GM13976 (cell line): ENCODE measurements at regions not wholly inside any gene's neighbourhood (a gene's known extent, or its start where the extent isn't known, plus 50 kb on each side); places are given as distances from the start of the nearest gene placed in this dataset.

Source experiments
- DNase-seq: peaks from one replicate; pipeline ENCODE4 v3.0.0; 2012; ENCODE audit warnings: low spot score
- CTCF ChIP-seq: IDR thresholded peaks from 2 replicates; pipeline ENCODE4 v1.5.1; 2012; ENCODE audit warnings: borderline replicate concordance, mild to moderate bottlenecking; ENCODE audit not compliant: insufficient read depth; ENCODE audit errors: extremely low read depth, missing control alignments, control extremely low read depth
- in situ Hi-C: fragments of 300-500 bp; cut with MboI; formaldehyde crosslinking; loops from one replicate; pipeline ENCODE4 v1.12.0; 2022; ENCODE audit warnings: low sequenced_read_pairs, mixed read lengths, inconsistent platforms; ENCODE audit not compliant: unreplicated experiment

- TF ChIP-seq CTCF, result no peak
- in situ Hi-C loops, result no loop called here
These were observed 433.9 kb downstream of the GLRX3 start for GRCh38 chr10:130570074-130570473.

GRCh38 chr10:130571674-130572073 lies 435.5 kb downstream of the GLRX3 start:
- in situ Hi-C loops, result no loop called here
- no peak for TF ChIP-seq CTCF
- no peak for DNase-seq

More at GRCh38 chr10:130570074-130570473, 433.9 kb downstream of the GLRX3 start:
- no peak for DNase-seq

- no peak for TF ChIP-seq CTCF
- DNase-seq, result no peak
- in situ Hi-C loops, result no loop called here
These were observed 437.3 kb downstream of the GLRX3 start for GRCh38 chr10:130573446-130573845.

GRCh38 chr10:130575756-130576285 lies 439.6 kb downstream of the GLRX3 start:
- in situ Hi-C loops, result no loop called here
- no peak for DNase-seq
- no peak for TF ChIP-seq CTCF

GRCh38 chr10:130576427-130576826 lies 440.2 kb downstream of the GLRX3 start:
- in situ Hi-C loops, result no loop called here
- no peak for DNase-seq
- no peak for TF ChIP-seq CTCF

- no peak for DNase-seq
- in situ Hi-C loops, result no loop called here
- no peak for TF ChIP-seq CTCF
These were observed 440.8 kb downstream of the GLRX3 start for GRCh38 chr10:130577039-130577438.
